Keratinocyte (primary cell): ENCODE measurements at regions not wholly inside any gene's neighbourhood (a gene's known extent, or its start where the extent isn't known, plus 50 kb on each side); places are given as distances from the start of the nearest gene placed in this dataset.

ENCODE experiments used
- DNase-seq: peaks from one replicate; pipeline ENCODE4 v3.0.0-alpha.2; 2011; ENCODE audit warnings: low read depth, missing footprints, low spot score
- FAIRE-seq: peaks from 2 replicates; lab custom pipeline; 2011; peaks lifted over from hg19 to GRCh38; lab: Jason Lieb, UNC
- H2AFZ ChIP-seq: 2 replicates; pipeline ENCODE4 v1.6.0; 2012; ENCODE audit warnings: low read length, control low read depth, inconsistent platforms; ENCODE audit not compliant: control insufficient read depth
- H3K27ac ChIP-seq: 2 replicates; pipeline ENCODE4 v1.5.1; 2011; ENCODE audit warnings: low read length; ENCODE audit not compliant: control insufficient read depth, insufficient read depth
- H3K27me3 ChIP-seq: 3 replicates; pipeline ENCODE4 v1.6.0; 2011; ENCODE audit warnings: low read length; ENCODE audit not compliant: control insufficient read depth, insufficient read depth; ENCODE audit errors: extremely low read depth
- H3K36me3 ChIP-seq, 2 experiments: 2 replicates in 1 of 2; 3 replicates in 1 of 2; pipeline ENCODE4 v1.5.1; 2011; ENCODE audit warnings: low read length in 2 of 2, mild to moderate bottlenecking in 1 of 2; ENCODE audit not compliant: control insufficient read depth in 2 of 2, insufficient read depth in 2 of 2; ENCODE audit errors: extremely low read depth in 1 of 2
- H3K4me1 ChIP-seq: 3 replicates; pipeline ENCODE4 v1.5.1; 2011; ENCODE audit warnings: low read length; ENCODE audit not compliant: control insufficient read depth, insufficient read depth; ENCODE audit errors: extremely low read depth
- H3K4me2 ChIP-seq: 3 replicates; pipeline ENCODE4 v1.6.0; 2011; ENCODE audit warnings: low read depth, low read length; ENCODE audit not compliant: control insufficient read depth, insufficient read depth; ENCODE audit errors: extremely low read depth
- H3K4me3 ChIP-seq, 3 experiments: fragments of 200-600 bp in 1 of 3; sonication (generic) in 1 of 3; 2 replicates in 2 of 3; 3 replicates in 1 of 3; pipeline ENCODE4 v1.5.1; 2011 to 2016; ENCODE audit warnings: low read length in 3 of 3, mild to moderate bottlenecking in 3 of 3, control low read depth in 2 of 3, inconsistent platforms in 1 of 3, low read depth in 1 of 3, mixed read lengths in 1 of 3, mixed run types in 1 of 3, moderate library complexity in 1 of 3; ENCODE audit not compliant: control insufficient read depth in 2 of 3, insufficient read depth in 2 of 3; ENCODE audit errors: extremely low read depth in 1 of 3
- H3K79me2 ChIP-seq: 2 replicates; pipeline ENCODE4 v1.6.0; 2012; ENCODE audit warnings: low read length; ENCODE audit not compliant: control insufficient read depth, insufficient read depth
- H3K9ac ChIP-seq: 3 replicates; pipeline ENCODE4 v1.6.0; 2011; ENCODE audit warnings: low read length; ENCODE audit not compliant: control insufficient read depth, insufficient read depth; ENCODE audit errors: extremely low read depth
- H3K9me1 ChIP-seq: 3 replicates; pipeline ENCODE4 v1.6.0; 2011; ENCODE audit warnings: low read length; ENCODE audit not compliant: control insufficient read depth, insufficient read depth; ENCODE audit errors: extremely low read depth
- H3K9me3 ChIP-seq: 2 replicates; pipeline ENCODE4 v1.5.1; 2012; ENCODE audit warnings: low read depth, low read length; ENCODE audit not compliant: control insufficient read depth
- H4K20me1 ChIP-seq: 3 replicates; pipeline ENCODE4 v1.6.0; 2011; ENCODE audit warnings: low read length; ENCODE audit not compliant: control insufficient read depth, insufficient read depth; ENCODE audit errors: extremely low read depth
- EZH2 ChIP-seq: IDR thresholded peaks from one replicate; pipeline ENCODE4 v1.6.1; 2012; ENCODE audit warnings: inconsistent platforms, mild to moderate bottlenecking, low read length, moderate library complexity
- dilution Hi-C: fragments of 300-500 bp; cut with MboI; formaldehyde crosslinking; loops from one replicate; pipeline ENCODE4 v1.7.0; 2020; ENCODE audit warnings: low sequenced_read_pairs; ENCODE audit not compliant: extremely low pct_ligation_motif_present
- TF ChIP-seq, protein P1 (sequence below), 3 experiments: IDR thresholded peaks in 1 of 3; conservative IDR thresholded peaks in 1 of 3; optimal IDR thresholded peaks in 1 of 3; 2 replicates in 2 of 3; 3 replicates in 1 of 3; pipeline versions ENCODE3 to v1.5.1; 2011; ENCODE audit warnings: low read length in 3 of 3, mild to moderate bottlenecking in 3 of 3, moderate library complexity in 2 of 3, control low read depth in 1 of 3, inconsistent platforms in 1 of 3; ENCODE audit not compliant: insufficient read depth in 2 of 3; ENCODE audit errors: extremely low read depth in 1 of 3

DNA sequence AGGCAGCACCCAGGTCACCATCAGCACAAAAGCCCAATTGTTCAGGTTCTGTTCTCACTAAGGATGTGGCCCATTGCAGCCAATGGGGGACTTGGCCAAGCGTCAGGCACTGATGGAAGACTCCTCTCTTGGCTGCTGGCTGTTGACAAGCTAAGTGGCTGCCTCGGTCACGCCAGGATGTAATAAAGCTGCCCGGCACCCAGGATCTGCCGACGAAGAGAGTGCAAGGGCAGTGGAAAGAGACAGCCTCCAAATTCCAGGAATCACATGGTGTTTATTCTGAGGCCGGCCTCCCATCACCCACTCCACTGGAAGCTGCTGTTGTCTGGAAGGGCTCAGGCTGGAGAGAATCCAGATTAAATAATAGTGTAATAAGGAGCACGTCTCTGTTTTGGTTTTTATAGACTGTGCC is 451.8 kb upstream of the TBX3 start:
- Histone ChIP-seq H3K4me3 (no peak overlapping the region), H4K20me1 (no peaks in the 10 kb centered on the region), H3K9me3 (no peaks in the 10 kb centered on the region), H3K27me3 (no peaks in the 10 kb centered on the region), H3K36me3 (no peaks in the 10 kb centered on the region), H3K4me2 (no peak overlapping the region), H3K9ac (no peak overlapping the region), H3K27ac (no peak overlapping the region), H2AFZ (no peak overlapping the region), H3K9me1 (no peaks in the 10 kb centered on the region), H3K79me2 (no peaks in the 10 kb centered on the region), H3K4me1 (peaks cover 4% of the 10 kb centered on the region)
- no peak for DNase-seq
- TF ChIP-seq, protein P1, sequence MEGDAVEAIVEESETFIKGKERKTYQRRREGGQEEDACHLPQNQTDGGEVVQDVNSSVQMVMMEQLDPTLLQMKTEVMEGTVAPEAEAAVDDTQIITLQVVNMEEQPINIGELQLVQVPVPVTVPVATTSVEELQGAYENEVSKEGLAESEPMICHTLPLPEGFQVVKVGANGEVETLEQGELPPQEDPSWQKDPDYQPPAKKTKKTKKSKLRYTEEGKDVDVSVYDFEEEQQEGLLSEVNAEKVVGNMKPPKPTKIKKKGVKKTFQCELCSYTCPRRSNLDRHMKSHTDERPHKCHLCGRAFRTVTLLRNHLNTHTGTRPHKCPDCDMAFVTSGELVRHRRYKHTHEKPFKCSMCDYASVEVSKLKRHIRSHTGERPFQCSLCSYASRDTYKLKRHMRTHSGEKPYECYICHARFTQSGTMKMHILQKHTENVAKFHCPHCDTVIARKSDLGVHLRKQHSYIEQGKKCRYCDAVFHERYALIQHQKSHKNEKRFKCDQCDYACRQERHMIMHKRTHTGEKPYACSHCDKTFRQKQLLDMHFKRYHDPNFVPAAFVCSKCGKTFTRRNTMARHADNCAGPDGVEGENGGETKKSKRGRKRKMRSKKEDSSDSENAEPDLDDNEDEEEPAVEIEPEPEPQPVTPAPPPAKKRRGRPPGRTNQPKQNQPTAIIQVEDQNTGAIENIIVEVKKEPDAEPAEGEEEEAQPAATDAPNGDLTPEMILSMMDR (optimal IDR thresholded peaks at IDR 0.05 in 1 of 3, IDR thresholded peaks at IDR 0.05 in 1 of 3, conservative IDR thresholded peaks at IDR 0.05 in 1 of 3; ENCODE audit: extremely low read depth in 1 of 3, insufficient read depth in 2 of 3, low read length in 3 of 3): no peak
- no peak for TF ChIP-seq EZH2
- dilution Hi-C loops: no loop called here
- FAIRE-seq: no peak

DNA sequence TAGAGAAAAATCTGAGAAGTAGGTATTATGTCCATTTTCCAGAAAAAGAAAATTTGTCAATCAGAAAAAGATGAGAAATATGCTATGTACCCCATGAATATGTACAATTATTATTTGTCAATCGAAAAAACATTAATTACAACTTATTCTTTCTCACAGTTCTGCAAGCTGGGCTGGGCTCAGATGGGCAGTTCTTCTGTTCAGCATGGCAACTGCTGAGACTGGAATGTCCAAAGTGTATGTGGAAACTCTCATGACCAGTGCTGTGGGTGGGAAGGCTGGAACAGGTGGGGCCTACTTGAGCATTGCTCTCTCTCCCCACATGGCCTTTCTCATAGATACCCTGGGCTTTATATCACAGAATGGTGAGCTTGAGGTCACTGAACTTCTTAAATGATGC is 450.3 kb upstream of the TBX3 start:
- TF ChIP-seq EZH2: no peak
- TF ChIP-seq, protein P1 (optimal IDR thresholded peaks at IDR 0.05 in 1 of 3, IDR thresholded peaks at IDR 0.05 in 1 of 3, conservative IDR thresholded peaks at IDR 0.05 in 1 of 3; ENCODE audit: extremely low read depth in 1 of 3, insufficient read depth in 2 of 3, low read length in 3 of 3): no peak
- FAIRE-seq: no peak

More for the DNA sequence above, 450.3 kb upstream of the TBX3 start:
- Histone ChIP-seq H3K27ac (no peak overlapping the region), H2AFZ (no peak overlapping the region), H3K9me1 (no peaks in the 10 kb centered on the region), H3K4me2 (no peak overlapping the region), H3K27me3 (no peaks in the 10 kb centered on the region), H3K36me3 (no peaks in the 10 kb centered on the region), H3K9ac (no peak overlapping the region), H3K4me1 (peaks cover 4% of the 10 kb centered on the region), H3K9me3 (no peaks in the 10 kb centered on the region), H3K4me3 (no peak overlapping the region), H3K79me2 (no peaks in the 10 kb centered on the region), H4K20me1 (no peaks in the 10 kb centered on the region)
- DNase-seq: no peak
- dilution Hi-C loops: no loop called here
